IMR-90 (cell line): ENCODE measurements at regions not wholly inside any gene's neighbourhood (a gene's known extent, or its start where the extent isn't known, plus 50 kb on each side); places are given as distances from the start of the nearest gene placed in this dataset.

ENCODE experiments used
- ATAC-seq: fragments of 200-7000 bp; cut with Tn5 transposase; 2 replicates; pipeline ENCODE4 v1.9.1; 2020; ENCODE audit warnings: low read depth, mild to moderate bottlenecking, moderate library complexity
- BruUV-seq: library from RNA; stranded (reverse); fragments of 400-500 nt; replicated peaks from 2 replicates; lab custom pipeline; 2021; lab: Mats Ljungman, UMichigan
- CTCF ChIA-PET: fragments of 300-600 bp; formaldehyde crosslinking; extraction: SDS; loops from one replicate; lab custom pipeline; 2021; ENCODE audit warnings: antibody characterized with exemption; lab: Yijun Ruan, JAX
- POLR2A ChIA-PET: fragments of 300-600 bp; sonication (Branson Sonifier 250); formaldehyde crosslinking; loops from one replicate; lab custom pipeline; 2022; ENCODE audit warnings: antibody characterized with exemption; ENCODE audit not compliant: unreplicated experiment; lab: Charles Lee
- DNase-seq: peaks from one replicate; pipeline ENCODE4 v3.0.0; 2013
- H2AFZ ChIP-seq: replicated peaks from 2 replicates; pipeline ENCODE3; 2013; ENCODE audit warnings: low read length, mild to moderate bottlenecking; ENCODE audit not compliant: poor library complexity
- H2AK5ac ChIP-seq: 2 replicates; pipeline ENCODE4 v1.6.1; 2013; ENCODE audit warnings: low read depth, low read length, inconsistent platforms
- H2AK9ac ChIP-seq: replicated peaks from 2 replicates; pipeline ENCODE3; 2013; ENCODE audit warnings: mild to moderate bottlenecking, low read depth, low read length, moderate library complexity; ENCODE audit not compliant: poor library complexity
- H2BK120ac ChIP-seq: 2 replicates; pipeline ENCODE4 v1.6.1; 2013; ENCODE audit warnings: low read depth, low read length, inconsistent platforms
- H2BK15ac ChIP-seq: 3 replicates; pipeline ENCODE4 v1.6.1; 2013; ENCODE audit warnings: low read depth, low read length, inconsistent platforms
- H2BK20ac ChIP-seq: 2 replicates; pipeline ENCODE4 v1.6.1; 2013; ENCODE audit warnings: low read depth, mild to moderate bottlenecking, inconsistent platforms, low read length, moderate library complexity
- H2BK5ac ChIP-seq: 2 replicates; pipeline ENCODE4 v1.6.1; 2013; ENCODE audit warnings: mild to moderate bottlenecking, low read depth, low read length, inconsistent platforms; ENCODE audit not compliant: poor library complexity, severe bottlenecking
- H3K14ac ChIP-seq: replicated peaks from 2 replicates; pipeline ENCODE4 v1.6.1; 2013; ENCODE audit warnings: low read depth, low read length, inconsistent platforms
- H3K18ac ChIP-seq: 2 replicates; pipeline ENCODE4 v1.6.1; 2013; ENCODE audit warnings: low read depth, low read length, control low read depth
- H3K23ac ChIP-seq: 2 replicates; pipeline ENCODE4 v1.6.1; 2013; ENCODE audit warnings: low read depth, low read length, inconsistent platforms
- H3K27ac ChIP-seq: 2 replicates; pipeline ENCODE4 v1.5.1; 2013; ENCODE audit warnings: mild to moderate bottlenecking, control low read depth, low read length; ENCODE audit not compliant: insufficient read depth
- H3K27me3 ChIP-seq: 2 replicates; pipeline ENCODE4 v1.6.1; 2013; ENCODE audit warnings: low read length; ENCODE audit not compliant: control insufficient read depth, insufficient read depth
- H3K36me3 ChIP-seq: 2 replicates; pipeline ENCODE4 v1.6.1; 2013; ENCODE audit warnings: low read length, mixed read lengths; ENCODE audit not compliant: control insufficient read depth, insufficient read depth
- H3K4ac ChIP-seq: 2 replicates; pipeline ENCODE4 v1.6.1; 2013; ENCODE audit warnings: low read depth, low read length, inconsistent platforms
- H3K4me1 ChIP-seq: 2 replicates; pipeline ENCODE4 v1.6.1; 2013; ENCODE audit warnings: low read length, mixed read lengths; ENCODE audit not compliant: control insufficient read depth, insufficient read depth
- H3K4me2 ChIP-seq: 2 replicates; pipeline ENCODE4 v1.6.1; 2013; ENCODE audit warnings: low read depth, mild to moderate bottlenecking, control low read depth, low read length, moderate library complexity
- H3K4me3 ChIP-seq: 2 replicates; pipeline ENCODE4 v1.5.1; 2013; ENCODE audit warnings: low read depth, mild to moderate bottlenecking, control low read depth, low read length, moderate library complexity; ENCODE audit not compliant: insufficient read depth
- H3K56ac ChIP-seq: 2 replicates; pipeline ENCODE4 v1.6.1; 2013; ENCODE audit warnings: low read length, inconsistent platforms; ENCODE audit not compliant: insufficient read depth; ENCODE audit errors: extremely low read depth
- H3K79me1 ChIP-seq, 2 experiments: 2 replicates each; pipeline ENCODE4 v1.6.1; 2013; ENCODE audit warnings: low read length in 2 of 2, inconsistent platforms in 1 of 2, low read depth in 1 of 2
- H3K9ac ChIP-seq: 2 replicates; pipeline ENCODE4 v1.6.1; 2013; ENCODE audit warnings: low read depth, low read length, control low read depth
- H3K9me1 ChIP-seq: 2 replicates; pipeline ENCODE4 v1.6.1; 2013; ENCODE audit warnings: low read length, inconsistent platforms; ENCODE audit not compliant: insufficient read depth
- H3K9me3 ChIP-seq: 2 replicates; pipeline ENCODE4 v1.6.1; 2013; ENCODE audit warnings: low read length; ENCODE audit not compliant: control insufficient read depth, insufficient read depth
- H4K20me1 ChIP-seq: 2 replicates; pipeline ENCODE4 v1.6.1; 2013; ENCODE audit warnings: low read length, inconsistent platforms; ENCODE audit not compliant: insufficient read depth
- H4K5ac ChIP-seq: 2 replicates; pipeline ENCODE4 v1.6.1; 2013; ENCODE audit warnings: mild to moderate bottlenecking, low read depth, low read length, control low read depth
- H4K8ac ChIP-seq, 2 experiments: 2 replicates each; pipeline ENCODE4 v1.6.1; 2013; ENCODE audit warnings: low read depth in 2 of 2, low read length in 2 of 2, control low read depth in 1 of 2, inconsistent platforms in 1 of 2
- H4K91ac ChIP-seq: 2 replicates; pipeline ENCODE4 v1.6.1; 2013; ENCODE audit warnings: low read depth, low read length, inconsistent platforms; ENCODE audit not compliant: insufficient read depth
- CHD1 ChIP-seq: IDR thresholded peaks from 2 replicates; pipeline ENCODE4 v1.6.1; 2012; ENCODE audit warnings: low read depth, low read length, improper control_type of control experiment
- FOS ChIP-seq: fragments of 150-350 bp; IDR thresholded peaks from 2 replicates; pipeline ENCODE4 v1.6.1; 2016; ENCODE audit warnings: low read depth, low read length
- MAFK ChIP-seq: IDR thresholded peaks from 2 replicates; pipeline ENCODE4 v1.6.1; 2012; ENCODE audit warnings: low read depth, low read length, improper control_type of control experiment
- RAD21 ChIP-seq: IDR thresholded peaks from 2 replicates; pipeline ENCODE4 v1.6.1; 2012; ENCODE audit warnings: low read length, improper control_type of control experiment
- RCOR1 ChIP-seq: IDR thresholded peaks from 2 replicates; pipeline ENCODE4 v1.6.1; 2012; ENCODE audit warnings: mild to moderate bottlenecking, low read length, improper control_type of control experiment; ENCODE audit not compliant: insufficient replicate concordance
- RFX5 ChIP-seq: IDR thresholded peaks from 2 replicates; pipeline ENCODE4 v1.8.0; 2012; ENCODE audit warnings: low read depth, mild to moderate bottlenecking, low read length, moderate library complexity
- WGBS, 2 experiments: methylation state at CpG; one replicate each; pipeline versions ENCODE4 v1.1.5 to v1.1.7; 2013; ENCODE audit warnings: missing lambda C conversion rate in 2 of 2; ENCODE audit not compliant: insufficient read length in 1 of 2; ENCODE audit errors: extremely low coverage in 2 of 2; 5-methylcytosine and 5-hydroxymethylcytosine counted together
- dilution Hi-C: fragments of 300-500 bp; cut with HindIII; formaldehyde crosslinking; loops from one replicate; pipeline ENCODE4 v1.14.3; 2018; ENCODE audit warnings: low sequenced_read_pairs; ENCODE audit not compliant: unreplicated experiment
- in situ Hi-C: fragments of 300-500 bp; cut with MboI; formaldehyde crosslinking; loops from 3 replicates; pipeline ENCODE4 v1.14.3; 2019; ENCODE audit warnings: low sequenced_read_pairs, inconsistent platforms, mixed read lengths
- intact Hi-C: fragments of 100-400 bp; cut with micrococcal nuclease; formaldehyde crosslinking; loops from 2 replicates; pipeline ENCODE4 v1.10.0; 2022
- TF ChIP-seq, protein P1 (sequence below): conservative IDR thresholded peaks from 2 replicates; pipeline ENCODE4 v1.5.1; 2012; ENCODE audit warnings: mild to moderate bottlenecking, low read depth, low read length, improper control_type of control experiment
- TF ChIP-seq, protein P2 (sequence below): fragments of 150-350 bp; IDR thresholded peaks from 2 replicates; pipeline ENCODE4 v1.6.1; 2017; ENCODE audit warnings: mild to moderate bottlenecking, antibody characterized with exemption, low read length, low read depth

GRCh38 chr2:118577202-118577601 lies 270.2 kb downstream of the EN1 start:
- BruUV-seq = no TSS peak

More at GRCh38 chr2:118577202-118577601, 270.2 kb downstream of the EN1 start:
- H4K8ac ChIP-seq = no peak overlapping the region
- DNase-seq (no peak), ATAC-seq (no peak)
- no peak overlapping the region for H3K14ac ChIP-seq
- 32% methylated on average over 2 of the region's 2 CpGs; no CpG with 5 or more reads in 1 of the 2 experiments for WGBS, 2 experiments
- POLR2A ChIA-PET = no interaction called here
- no peaks in the 10 kb centered on the region; the same call in 1 of the 2 replicates for H3K27me3 ChIP-seq
- no peak overlapping the region for H2AK9ac ChIP-seq
- H3K4ac ChIP-seq = no peak overlapping the region
- no peaks in the 10 kb centered on the region for H3K4me1 ChIP-seq
- no peak overlapping the region for H3K4me3 ChIP-seq
- H4K20me1 ChIP-seq = no peaks in the 10 kb centered on the region
- no peak overlapping the region for H2BK20ac ChIP-seq
- in situ Hi-C loops = no loop called here
- H2BK15ac ChIP-seq = no peak overlapping the region
- no peak overlapping the region for H3K23ac ChIP-seq
- H3K56ac ChIP-seq = no peak overlapping the region
- no peak overlapping the region for H3K27ac ChIP-seq
- no peak overlapping the region for H2AK5ac ChIP-seq
- H4K91ac ChIP-seq = no peak overlapping the region
- no peak overlapping the region for H2BK120ac ChIP-seq
- H3K79me1 ChIP-seq = no peaks in the 10 kb centered on the region
- no peak for TF ChIP-seq CHD1
- no peak for TF ChIP-seq FOS
- no peak for TF ChIP-seq RFX5
- TF ChIP-seq MAFK = no peak
- no peak for TF ChIP-seq RAD21
- no peak for TF ChIP-seq RCOR1
- TF ChIP-seq, protein P1, sequence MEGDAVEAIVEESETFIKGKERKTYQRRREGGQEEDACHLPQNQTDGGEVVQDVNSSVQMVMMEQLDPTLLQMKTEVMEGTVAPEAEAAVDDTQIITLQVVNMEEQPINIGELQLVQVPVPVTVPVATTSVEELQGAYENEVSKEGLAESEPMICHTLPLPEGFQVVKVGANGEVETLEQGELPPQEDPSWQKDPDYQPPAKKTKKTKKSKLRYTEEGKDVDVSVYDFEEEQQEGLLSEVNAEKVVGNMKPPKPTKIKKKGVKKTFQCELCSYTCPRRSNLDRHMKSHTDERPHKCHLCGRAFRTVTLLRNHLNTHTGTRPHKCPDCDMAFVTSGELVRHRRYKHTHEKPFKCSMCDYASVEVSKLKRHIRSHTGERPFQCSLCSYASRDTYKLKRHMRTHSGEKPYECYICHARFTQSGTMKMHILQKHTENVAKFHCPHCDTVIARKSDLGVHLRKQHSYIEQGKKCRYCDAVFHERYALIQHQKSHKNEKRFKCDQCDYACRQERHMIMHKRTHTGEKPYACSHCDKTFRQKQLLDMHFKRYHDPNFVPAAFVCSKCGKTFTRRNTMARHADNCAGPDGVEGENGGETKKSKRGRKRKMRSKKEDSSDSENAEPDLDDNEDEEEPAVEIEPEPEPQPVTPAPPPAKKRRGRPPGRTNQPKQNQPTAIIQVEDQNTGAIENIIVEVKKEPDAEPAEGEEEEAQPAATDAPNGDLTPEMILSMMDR = no peak
- TF ChIP-seq, protein P2, sequence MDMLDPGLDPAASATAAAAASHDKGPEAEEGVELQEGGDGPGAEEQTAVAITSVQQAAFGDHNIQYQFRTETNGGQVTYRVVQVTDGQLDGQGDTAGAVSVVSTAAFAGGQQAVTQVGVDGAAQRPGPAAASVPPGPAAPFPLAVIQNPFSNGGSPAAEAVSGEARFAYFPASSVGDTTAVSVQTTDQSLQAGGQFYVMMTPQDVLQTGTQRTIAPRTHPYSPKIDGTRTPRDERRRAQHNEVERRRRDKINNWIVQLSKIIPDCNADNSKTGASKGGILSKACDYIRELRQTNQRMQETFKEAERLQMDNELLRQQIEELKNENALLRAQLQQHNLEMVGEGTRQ = no peak
- H3K4me2 ChIP-seq = no peak overlapping the region
- no peak overlapping the region for H3K18ac ChIP-seq
- H3K9ac ChIP-seq = no peak overlapping the region
- CTCF ChIA-PET = no interaction called here
- dilution Hi-C loops = no loop called here
- H3K36me3 ChIP-seq = no peaks in the 10 kb centered on the region
- intact Hi-C loops = no loop called here
- H3K9me3 ChIP-seq = no peaks in the 10 kb centered on the region
- no peak overlapping the region for H2AFZ ChIP-seq
- no peaks in the 10 kb centered on the region for H3K9me1 ChIP-seq
- H4K5ac ChIP-seq = no peak overlapping the region
- H2BK5ac ChIP-seq = no peak overlapping the region
